ENCODE measurements at regions not wholly inside any gene's neighbourhood (a gene's known extent, or its start where the extent isn't known, plus 50 kb on each side); places are given as distances from the start of the nearest gene placed in this dataset.

DNA sequence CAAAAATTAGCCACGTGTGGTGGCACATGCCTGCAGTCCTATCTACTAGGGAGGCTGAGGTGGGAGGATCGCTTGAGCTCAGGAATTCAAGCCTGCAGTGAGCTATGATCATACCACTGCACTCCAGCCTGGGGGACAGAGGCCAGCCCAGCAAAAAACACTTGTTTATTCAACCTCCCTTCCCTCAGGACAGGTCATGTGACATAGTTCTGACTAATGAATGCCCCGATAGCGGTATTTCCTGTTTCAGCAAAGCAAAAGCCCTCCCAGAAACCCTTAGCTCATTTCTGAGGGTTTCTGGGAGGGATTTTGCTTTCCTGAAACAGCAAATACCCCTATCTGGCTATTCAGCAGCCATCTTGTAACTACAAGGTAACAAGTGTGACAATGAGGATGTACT, 157.1 kb downstream of the GATA3 start:
- no peak overlapping the region for H3K4me3 ChIP-seq (ENCODE audit: low read depth, low read length)
- no peak for DNase-seq (ENCODE audit: low read depth)
- TF ChIP-seq, protein P1, sequence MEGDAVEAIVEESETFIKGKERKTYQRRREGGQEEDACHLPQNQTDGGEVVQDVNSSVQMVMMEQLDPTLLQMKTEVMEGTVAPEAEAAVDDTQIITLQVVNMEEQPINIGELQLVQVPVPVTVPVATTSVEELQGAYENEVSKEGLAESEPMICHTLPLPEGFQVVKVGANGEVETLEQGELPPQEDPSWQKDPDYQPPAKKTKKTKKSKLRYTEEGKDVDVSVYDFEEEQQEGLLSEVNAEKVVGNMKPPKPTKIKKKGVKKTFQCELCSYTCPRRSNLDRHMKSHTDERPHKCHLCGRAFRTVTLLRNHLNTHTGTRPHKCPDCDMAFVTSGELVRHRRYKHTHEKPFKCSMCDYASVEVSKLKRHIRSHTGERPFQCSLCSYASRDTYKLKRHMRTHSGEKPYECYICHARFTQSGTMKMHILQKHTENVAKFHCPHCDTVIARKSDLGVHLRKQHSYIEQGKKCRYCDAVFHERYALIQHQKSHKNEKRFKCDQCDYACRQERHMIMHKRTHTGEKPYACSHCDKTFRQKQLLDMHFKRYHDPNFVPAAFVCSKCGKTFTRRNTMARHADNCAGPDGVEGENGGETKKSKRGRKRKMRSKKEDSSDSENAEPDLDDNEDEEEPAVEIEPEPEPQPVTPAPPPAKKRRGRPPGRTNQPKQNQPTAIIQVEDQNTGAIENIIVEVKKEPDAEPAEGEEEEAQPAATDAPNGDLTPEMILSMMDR (conservative IDR thresholded peaks at IDR 0.05; ENCODE audit: low read depth, low read length) = no peak

DNA sequence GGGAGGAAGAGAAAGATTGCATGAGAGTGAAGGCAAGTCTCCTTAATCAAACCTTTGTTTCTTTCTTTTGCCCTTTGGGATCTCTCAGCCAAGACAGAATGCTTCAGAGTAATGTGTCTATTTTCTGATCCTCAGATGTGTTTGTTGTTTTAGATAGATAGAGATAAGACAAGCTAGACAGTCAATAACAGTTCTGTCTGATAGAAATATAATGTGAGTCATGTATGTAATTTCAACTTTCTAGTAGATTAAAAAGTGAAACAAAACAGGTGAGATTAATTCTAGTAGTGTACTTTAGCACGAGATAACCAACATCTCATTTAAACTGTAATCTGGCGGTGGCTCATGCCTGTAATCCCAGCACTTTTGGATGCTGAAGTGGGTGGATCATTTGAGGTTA, 159.2 kb downstream of the GATA3 start:
- H3K4me3 ChIP-seq (ENCODE audit: low read depth, low read length) = no peak overlapping the region
- TF ChIP-seq, protein P1 (conservative IDR thresholded peaks at IDR 0.05; ENCODE audit: low read depth, low read length) = no peak
- DNase-seq (ENCODE audit: low read depth) = no peak

DNA sequence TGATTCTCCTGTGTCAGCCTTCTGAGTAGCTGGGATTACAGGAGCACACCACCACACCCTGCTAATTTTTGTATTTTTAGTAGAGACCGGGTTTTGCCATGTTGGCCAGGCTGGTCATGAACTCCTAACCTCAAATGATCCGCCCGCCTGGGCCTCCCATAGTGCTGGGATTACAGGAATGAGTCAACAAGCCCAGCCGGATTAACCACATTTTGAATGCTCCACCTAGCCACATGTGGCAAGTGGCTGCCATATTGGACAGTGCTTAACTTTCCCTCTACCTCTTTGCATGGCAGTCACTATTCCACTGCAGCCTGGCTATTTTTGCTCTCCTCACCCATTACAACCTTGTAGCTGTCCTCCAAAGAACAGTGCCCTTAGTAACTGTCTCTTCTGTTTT, 160.1 kb downstream of the GATA3 start:
- no peak for DNase-seq (ENCODE audit: low read depth)
- TF ChIP-seq, protein P1 (conservative IDR thresholded peaks at IDR 0.05; ENCODE audit: low read depth, low read length) = no peak
- no peak overlapping the region for H3K4me3 ChIP-seq (ENCODE audit: low read depth, low read length)

DNA sequence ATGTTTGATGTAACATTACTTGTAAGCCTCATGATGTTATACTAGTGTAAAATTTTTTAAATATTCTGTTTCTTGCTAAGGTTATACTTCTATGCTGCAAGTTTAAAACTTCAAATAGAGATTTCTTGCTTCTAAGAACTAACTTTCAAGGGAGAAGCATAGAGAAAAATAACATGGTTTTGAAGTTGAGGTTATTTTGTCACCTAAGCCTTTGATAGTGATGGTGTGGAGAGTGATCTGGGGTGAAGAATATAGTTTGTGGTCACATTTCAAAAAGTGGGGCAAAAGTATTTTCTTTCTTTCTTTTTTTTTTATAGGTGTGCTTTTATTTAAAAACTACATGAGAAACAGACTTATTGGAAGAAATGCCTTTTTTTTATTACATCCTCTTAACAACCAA, 162.4 kb downstream of the GATA3 start:
- no peak overlapping the region for H3K4me3 ChIP-seq (ENCODE audit: low read depth, low read length)
- DNase-seq (ENCODE audit: low read depth) = no peak
- TF ChIP-seq, protein P1 (conservative IDR thresholded peaks at IDR 0.05; ENCODE audit: low read depth, low read length) = no peak

DNA sequence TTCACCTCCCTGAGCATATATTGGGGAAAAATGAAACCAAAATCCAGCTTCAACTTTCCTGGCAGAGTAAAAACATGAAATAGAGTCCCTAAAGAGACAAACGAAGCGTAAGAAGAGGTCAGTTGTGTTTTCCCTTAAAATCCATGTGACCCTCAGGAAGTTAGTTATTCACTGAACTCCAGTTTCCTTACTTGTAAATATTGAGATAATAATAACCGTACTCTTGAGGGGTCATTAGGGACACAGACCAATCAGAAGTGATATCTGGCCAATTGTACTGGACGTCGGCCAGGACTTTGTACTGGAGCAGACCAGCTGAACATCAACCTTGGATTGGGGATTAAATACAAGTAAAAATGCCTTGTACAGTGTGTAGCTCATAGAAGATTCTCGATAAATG, 167.0 kb downstream of the GATA3 start:
- H3K4me3 ChIP-seq (ENCODE audit: low read depth, low read length) = no peak overlapping the region
- no peak for DNase-seq (ENCODE audit: low read depth)
- TF ChIP-seq, protein P1 (conservative IDR thresholded peaks at IDR 0.05; ENCODE audit: low read depth, low read length) = no peak

DNA sequence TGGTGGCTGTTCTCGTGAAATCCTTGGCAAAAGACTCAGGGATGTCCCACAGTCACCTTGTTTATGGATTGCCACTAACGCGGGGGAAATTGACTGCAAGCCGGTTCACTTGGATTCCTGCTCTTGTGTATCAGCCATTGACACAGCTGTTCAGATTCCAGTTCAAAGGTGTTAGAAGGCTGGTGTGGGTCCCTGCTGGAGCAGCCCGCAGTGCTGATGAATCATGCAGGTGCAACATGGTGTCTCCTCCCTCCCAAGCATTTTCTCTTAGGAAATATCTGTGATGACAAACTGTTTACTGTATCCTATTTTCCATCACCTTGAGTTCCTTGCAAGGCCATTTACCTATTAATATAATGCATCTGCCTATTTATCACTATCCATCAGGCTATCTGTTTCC, 170.1 kb downstream of the GATA3 start:
- TF ChIP-seq, protein P1 (conservative IDR thresholded peaks at IDR 0.05; ENCODE audit: low read depth, low read length) = no peak
- H3K4me3 ChIP-seq (ENCODE audit: low read depth, low read length) = no peak overlapping the region
- no peak for DNase-seq (ENCODE audit: low read depth)

DNA sequence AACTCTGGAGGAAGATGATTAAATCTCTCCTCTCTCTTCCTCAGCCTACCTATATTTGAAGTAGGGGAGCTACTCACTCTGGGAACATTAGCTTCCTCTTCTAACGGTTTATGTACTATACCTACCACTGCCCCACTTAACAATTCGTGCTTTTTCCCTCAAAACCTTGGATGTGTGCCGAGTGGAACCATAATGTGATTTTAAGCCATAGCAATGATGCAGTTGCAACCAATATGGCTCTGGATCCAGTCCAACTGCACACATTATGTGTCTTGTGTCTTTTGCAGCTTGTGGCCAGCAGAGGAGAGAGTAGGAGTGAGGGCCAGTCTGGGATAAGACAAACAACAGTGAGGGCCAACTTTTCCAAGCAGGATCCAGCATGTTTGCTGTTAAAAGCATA, 170.7 kb downstream of the GATA3 start:
- TF ChIP-seq, protein P1 (conservative IDR thresholded peaks at IDR 0.05; ENCODE audit: low read depth, low read length) = no peak
- H3K4me3 ChIP-seq (ENCODE audit: low read depth, low read length) = no peak overlapping the region
- no peak for DNase-seq (ENCODE audit: low read depth)

Measured in choroid plexus epithelial cell (primary cell).